A549 (cell line): ENCODE measurements at regions not wholly inside any gene's neighbourhood (a gene's known extent, or its start where the extent isn't known, plus 50 kb on each side); places are given as distances from the start of the nearest gene placed in this dataset.

ENCODE experiments used
- ATAC-seq, 2 experiments: fragments of 200-7000 bp in 1 of 2; fragments of >200 bp in 1 of 2; cut with Nextera tagmentation in 1 of 2; cut with Tn5 transposase in 1 of 2; 3 replicates each; pipeline versions ENCODE4 v1.8.0 to v1.9.1; 2018 to 2020; ENCODE audit warnings: mild to moderate bottlenecking in 1 of 2, moderate library complexity in 1 of 2
- CTCF ChIA-PET: fragments of 300-600 bp; sonication (Branson Sonifier 250); formaldehyde crosslinking; extraction: SDS; loops from one replicate; lab custom pipeline; 2021; ENCODE audit warnings: antibody characterized with exemption, inconsistent platforms; lab: Yijun Ruan, JAX
- POLR2A ChIA-PET: fragments of 350-600 bp; formaldehyde crosslinking; extraction: SDS; loops from one replicate; lab custom pipeline; 2021; ENCODE audit warnings: antibody characterized with exemption, inconsistent platforms; lab: Yijun Ruan, JAX
- DNase-seq, 2 experiments: peaks; one replicate each; pipeline versions ENCODE4 v3.0.0 to v3.0.0-alpha.2; 2011 to 2016; ENCODE audit warnings: low read depth in 1 of 2, low spot score in 1 of 2
- FAIRE-seq: peaks from 2 replicates; lab custom pipeline; 2011; peaks lifted over from hg19 to GRCh38; lab: Jason Lieb, UNC
- H3K27ac ChIP-seq, 2 experiments: fragments of >200 bp; sonication (Bioruptor Twin); formaldehyde crosslinking; 3 replicates each; pipeline ENCODE4 v1.5.1; 2016 to 2017
- H3K4me1 ChIP-seq: fragments of >200 bp; sonication (Bioruptor Twin); formaldehyde crosslinking; 3 replicates; pipeline ENCODE4 v1.6.1; 2016
- H3K4me2 ChIP-seq: fragments of >200 bp; sonication (Bioruptor Twin); formaldehyde crosslinking; 3 replicates; pipeline ENCODE4 v1.6.1; 2016
- H3K4me3 ChIP-seq: fragments of >200 bp; sonication (Bioruptor Twin); formaldehyde crosslinking; 3 replicates; pipeline ENCODE4 v1.5.1; 2016
- H3K9me3 ChIP-seq: fragments of >200 bp; sonication (Bioruptor Twin); formaldehyde crosslinking; 3 replicates; pipeline ENCODE4 v1.6.1; 2016
- BHLHE40 ChIP-seq: IDR thresholded peaks from 2 replicates; pipeline ENCODE4 v1.6.1; 2012; ENCODE audit warnings: low read depth, low read length, inconsistent platforms
- CBX8 ChIP-seq: fragments of 200-600 bp; sonication (generic); IDR thresholded peaks from 2 replicates; pipeline ENCODE4 v1.6.1; 2016
- CEBPB ChIP-seq, 2 experiments: fragments of >200 bp in 1 of 2; sonication (Bioruptor Twin) in 1 of 2; formaldehyde crosslinking in 1 of 2; IDR thresholded peaks; 2 replicates each; pipeline ENCODE4 v1.6.1; 2012 to 2016
- EHF ChIP-seq: fragments of 250-450 bp; sonication (Bioruptor Pico); IDR thresholded peaks from 2 replicates; pipeline ENCODE4 v1.5.0; 2020; ENCODE audit warnings: mild to moderate bottlenecking
- EP300 ChIP-seq, 2 experiments: fragments of >200 bp; sonication (Bioruptor Twin); formaldehyde crosslinking; IDR thresholded peaks; 2 replicates in 1 of 2; 3 replicates in 1 of 2; pipeline ENCODE4 v1.6.1; 2016 to 2017
- ESRRA ChIP-seq: fragments of 150-350 bp; IDR thresholded peaks from 2 replicates; pipeline ENCODE4 v1.6.1; 2014; ENCODE audit warnings: mild to moderate bottlenecking, low read length, borderline replicate concordance
- FOXS1 ChIP-seq: fragments of 250-450 bp; sonication (Bioruptor Pico); IDR thresholded peaks from 2 replicates; pipeline ENCODE4 v1.5.0; 2020; ENCODE audit warnings: mild to moderate bottlenecking, moderate library complexity
- GATA3 ChIP-seq: IDR thresholded peaks from 2 replicates; pipeline ENCODE4 v1.6.1; 2012; ENCODE audit warnings: borderline replicate concordance
- HDAC2 ChIP-seq: fragments of 200-600 bp; sonication (generic); IDR thresholded peaks from 2 replicates; pipeline ENCODE4 v1.6.1; 2016
- HOXA7 ChIP-seq: fragments of 250-450 bp; sonication (Bioruptor Pico); IDR thresholded peaks from 2 replicates; pipeline ENCODE4 v1.5.0; 2020; ENCODE audit warnings: mild to moderate bottlenecking, moderate library complexity
- HOXB13 ChIP-seq: fragments of 250-450 bp; sonication (Bioruptor Pico); IDR thresholded peaks from 2 replicates; pipeline ENCODE4 v1.5.0; 2020; ENCODE audit warnings: low read depth, mild to moderate bottlenecking, moderate library complexity
- JUN ChIP-seq, 2 experiments: fragments of >200 bp; sonication (Bioruptor Twin); formaldehyde crosslinking; IDR thresholded peaks; 2 replicates in 1 of 2; 3 replicates in 1 of 2; pipeline ENCODE4 v1.6.1; 2016 to 2017
- JUNB ChIP-seq: fragments of >200 bp; sonication (Bioruptor Twin); formaldehyde crosslinking; IDR thresholded peaks from 2 replicates; pipeline ENCODE4 v1.6.1; 2016
- KDM5A ChIP-seq: fragments of 200-600 bp; sonication (generic); IDR thresholded peaks from 2 replicates; pipeline ENCODE4 v1.6.1; 2016; ENCODE audit warnings: antibody characterized with exemption, mild to moderate bottlenecking
- NR3C1 ChIP-seq: fragments of >200 bp; sonication (Bioruptor Twin); formaldehyde crosslinking; IDR thresholded peaks from 3 replicates; pipeline ENCODE4 v1.6.1; 2017
- PHF8 ChIP-seq: fragments of 200-600 bp; sonication (generic); IDR thresholded peaks from 2 replicates; pipeline ENCODE4 v1.6.1; 2016; ENCODE audit warnings: low read depth, mild to moderate bottlenecking, antibody characterized with exemption, moderate library complexity, borderline replicate concordance
- POLR2AphosphoS2 ChIP-seq: conservative IDR thresholded peaks from 2 replicates; pipeline ENCODE4 v1.6.1; 2012; ENCODE audit warnings: low read length, improper control_type of control experiment, inconsistent platforms
- RAD21 ChIP-seq, 2 experiments: fragments of >200 bp in 1 of 2; sonication (Bioruptor Twin) in 1 of 2; formaldehyde crosslinking in 1 of 2; IDR thresholded peaks in 1 of 2; conservative IDR thresholded peaks in 1 of 2; 2 replicates in 1 of 2; 3 replicates in 1 of 2; pipeline ENCODE4 v1.6.1; 2012 to 2018; ENCODE audit warnings: inconsistent platforms in 1 of 2
- RCOR1 ChIP-seq: fragments of 150-350 bp; IDR thresholded peaks from 2 replicates; pipeline ENCODE4 v1.6.1; 2014; ENCODE audit warnings: antibody characterized with exemption, low read length, low read depth
- RFX5 ChIP-seq: fragments of 450-650 bp; IDR thresholded peaks from 2 replicates; pipeline ENCODE4 v1.7.1; 2014; ENCODE audit warnings: antibody characterized with exemption, mild to moderate bottlenecking, moderate library complexity
- SMC3 ChIP-seq: fragments of >200 bp; sonication (Bioruptor Twin); formaldehyde crosslinking; IDR thresholded peaks from 3 replicates; pipeline ENCODE4 v1.6.1; 2018; ENCODE audit warnings: inconsistent platforms
- SREBF2 ChIP-seq: fragments of 450-650 bp; IDR thresholded peaks from 2 replicates; pipeline ENCODE4 v1.6.1; 2014; ENCODE audit warnings: mild to moderate bottlenecking, moderate library complexity
- TFCP2L1 ChIP-seq: fragments of 250-450 bp; sonication (Bioruptor Pico); IDR thresholded peaks from 2 replicates; pipeline ENCODE4 v1.5.0; 2021; ENCODE audit warnings: mild to moderate bottlenecking
- ZC3H11A ChIP-seq: fragments of 450-650 bp; IDR thresholded peaks from 2 replicates; pipeline ENCODE4 v1.6.1; 2014; ENCODE audit warnings: antibody characterized with exemption, mild to moderate bottlenecking
- ZSCAN20 ChIP-seq: fragments of 250-450 bp; sonication (Bioruptor Pico); IDR thresholded peaks from 2 replicates; pipeline ENCODE4 v1.8.0; 2022; ENCODE audit warnings: mild to moderate bottlenecking, moderate library complexity
- WGBS: methylation state at CpG from one replicate; pipeline ENCODE4 v1.1.6; 2017; ENCODE audit errors: missing lambda C conversion rate; 5-methylcytosine and 5-hydroxymethylcytosine counted together
- TF ChIP-seq, protein P1 (sequence below): IDR thresholded peaks from 2 replicates; pipeline ENCODE4 v1.6.1; 2012
- TF ChIP-seq, protein P2 (sequence below): fragments of 150-350 bp; IDR thresholded peaks from 2 replicates; pipeline ENCODE4 v1.6.1; 2014; ENCODE audit warnings: low read depth, mild to moderate bottlenecking, low read length
- TF ChIP-seq, protein P3 (sequence below): fragments of 250-450 bp; sonication (Bioruptor Pico); IDR thresholded peaks from 2 replicates; pipeline ENCODE4 v1.5.0; 2020; ENCODE audit warnings: low read depth, mild to moderate bottlenecking, moderate library complexity
- TF ChIP-seq, protein P4 (sequence below): fragments of >200 bp; sonication (Bioruptor Twin); formaldehyde crosslinking; IDR thresholded peaks from 3 replicates; pipeline ENCODE4 v1.5.1; 2016

DNA sequence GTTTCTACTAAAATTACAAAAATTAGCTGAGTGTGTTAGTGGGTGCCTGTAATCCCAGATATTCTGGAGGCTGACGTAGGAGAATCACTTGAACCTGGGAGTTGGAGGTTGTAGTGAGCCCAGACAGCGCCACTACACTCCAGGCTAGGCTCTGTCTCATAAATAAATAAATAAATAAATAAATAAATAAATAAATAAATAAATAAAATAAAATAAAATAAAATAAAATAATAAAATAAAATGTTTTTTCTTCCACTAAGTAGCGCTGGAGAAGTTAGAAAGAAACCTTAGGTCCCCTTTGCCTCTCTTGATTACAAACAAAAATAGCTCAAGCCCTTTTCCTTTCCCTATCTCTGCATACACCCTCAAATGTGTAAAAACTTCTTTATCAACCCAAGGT lies 525.9 kb downstream of the IPMK start:
- no peak for DNase-seq
- no peak for ATAC-seq
- H3K27ac ChIP-seq = no peak overlapping the region
- CTCF ChIA-PET = no interaction called here
- TF ChIP-seq RCOR1 (no peak), ZC3H11A (peak; percentile 22; the same call in 1 of the 2 replicates)
- TF ChIP-seq, all 56 proteins: peak for 1
- no peak for FAIRE-seq
- Histone ChIP-seq H3K4me3 (no peak overlapping the region), H3K4me1 (no peaks in the 10 kb centered on the region), H3K4me2 (no peak overlapping the region), H3K9me3 (no peaks in the 10 kb centered on the region)
- POLR2A ChIA-PET = no interaction called here
- WGBS = 59% methylated on average over 3 of the region's 3 CpGs

DNA sequence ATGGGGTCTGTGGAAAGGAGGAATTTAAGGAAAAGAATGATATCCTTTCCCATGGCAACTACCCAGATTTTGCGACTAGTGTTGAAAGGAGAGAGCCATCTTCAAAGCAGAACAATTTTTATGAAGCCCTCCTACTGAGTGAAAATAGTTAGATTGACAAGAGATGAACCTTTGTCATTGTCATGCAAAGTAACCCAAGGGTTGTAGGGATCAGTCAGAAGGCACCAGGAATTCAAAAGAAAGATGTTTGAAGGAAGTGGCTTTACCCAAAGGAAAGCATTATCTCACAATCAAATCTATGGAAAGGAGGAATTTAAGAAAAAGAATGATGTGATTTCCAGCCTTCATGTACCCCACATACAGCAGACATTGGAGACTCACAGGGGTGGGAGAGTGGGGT lies 544.4 kb downstream of the IPMK start:
- ATAC-seq (no peak), FAIRE-seq (no peak), DNase-seq (no peak)
- no peaks in the 10 kb centered on the region for H3K9me3 ChIP-seq
- H3K4me1 ChIP-seq = no peaks in the 10 kb centered on the region
- TF ChIP-seq BHLHE40 = no peak
- no peak for TF ChIP-seq HDAC2
- TF ChIP-seq JUNB = no peak
- TF ChIP-seq, protein P1, sequence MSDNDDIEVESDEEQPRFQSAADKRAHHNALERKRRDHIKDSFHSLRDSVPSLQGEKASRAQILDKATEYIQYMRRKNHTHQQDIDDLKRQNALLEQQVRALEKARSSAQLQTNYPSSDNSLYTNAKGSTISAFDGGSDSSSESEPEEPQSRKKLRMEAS = no peak
- no peak for TF ChIP-seq CBX8
- no peak for TF ChIP-seq EP300 (IDR thresholded peaks at IDR 0.05)
- TF ChIP-seq ZSCAN20 (CRISPR knock-in tag) = no peak
- TF ChIP-seq GATA3 = no peak
- no peak for TF ChIP-seq ESRRA
- TF ChIP-seq HOXA7 (CRISPR knock-in tag) = no peak
- no peak for TF ChIP-seq PHF8
- TF ChIP-seq EHF (CRISPR knock-in tag) = no peak
- TF ChIP-seq, protein P2, sequence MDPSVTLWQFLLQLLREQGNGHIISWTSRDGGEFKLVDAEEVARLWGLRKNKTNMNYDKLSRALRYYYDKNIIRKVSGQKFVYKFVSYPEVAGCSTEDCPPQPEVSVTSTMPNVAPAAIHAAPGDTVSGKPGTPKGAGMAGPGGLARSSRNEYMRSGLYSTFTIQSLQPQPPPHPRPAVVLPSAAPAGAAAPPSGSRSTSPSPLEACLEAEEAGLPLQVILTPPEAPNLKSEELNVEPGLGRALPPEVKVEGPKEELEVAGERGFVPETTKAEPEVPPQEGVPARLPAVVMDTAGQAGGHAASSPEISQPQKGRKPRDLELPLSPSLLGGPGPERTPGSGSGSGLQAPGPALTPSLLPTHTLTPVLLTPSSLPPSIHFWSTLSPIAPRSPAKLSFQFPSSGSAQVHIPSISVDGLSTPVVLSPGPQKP = no peak
- WGBS = 86% methylated on average over 1 of the region's 1 CpG
- ChIA-PET CTCF (no interaction called here), POLR2A (no interaction called here)
- H3K27ac ChIP-seq = no peak overlapping the region
- no peak overlapping the region for H3K4me3 ChIP-seq
- H3K4me2 ChIP-seq = no peak overlapping the region

DNA sequence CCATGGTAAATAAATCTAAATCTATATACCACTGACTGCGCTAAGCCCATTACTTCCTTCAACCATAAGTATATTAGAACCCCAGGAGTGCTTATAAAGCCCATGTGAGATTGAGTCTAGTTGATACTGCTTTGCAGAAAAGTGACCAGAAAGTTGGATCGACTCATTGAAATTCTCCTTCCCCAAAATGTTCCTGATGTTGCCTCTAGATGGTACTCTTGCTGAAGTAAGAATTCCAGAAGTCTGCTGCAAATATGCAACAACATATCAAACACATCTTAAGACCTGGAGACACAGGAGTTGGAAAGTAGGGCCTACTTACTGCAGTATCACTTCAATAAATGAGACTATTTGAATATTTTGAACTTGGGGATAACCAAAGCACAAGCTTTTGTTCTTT lies 550.8 kb downstream of the IPMK start:
- Histone ChIP-seq H3K4me1 (no peaks in the 10 kb centered on the region), H3K4me2 (no peak overlapping the region), H3K9me3 (no peaks in the 10 kb centered on the region), H3K27ac (no peak overlapping the region), H3K4me3 (no peak overlapping the region)
- ATAC-seq = peak in 1 of 2 experiments; percentile 48; a peak in 3 of 6 replicates
- ChIA-PET POLR2A (no interaction called here), CTCF (interaction anchor here (0.7 to 2.6 kb wide), 17 partner anchors 17 to 436 kb away, joined by 3 to 28 read pairs (median 4); no protein-coding TSS in a partner anchor)
- DNase-seq = peak in 1 of 2 experiments; percentile 54
- no peak for TF ChIP-seq ZSCAN20 (CRISPR knock-in tag)
- no peak for TF ChIP-seq PHF8
- TF ChIP-seq RFX5 = no peak
- no peak for TF ChIP-seq ESRRA
- TF ChIP-seq HOXB13 (CRISPR knock-in tag) = no peak
- TF ChIP-seq KDM5A = no peak
- TF ChIP-seq JUN (IDR thresholded peaks at IDR 0.05) = no peak
- peak; percentile 70 for TF ChIP-seq SMC3
- TF ChIP-seq RCOR1 = no peak
- TF ChIP-seq NR3C1 = no peak
- no peak for TF ChIP-seq POLR2AphosphoS2
- TF ChIP-seq, protein P3, sequence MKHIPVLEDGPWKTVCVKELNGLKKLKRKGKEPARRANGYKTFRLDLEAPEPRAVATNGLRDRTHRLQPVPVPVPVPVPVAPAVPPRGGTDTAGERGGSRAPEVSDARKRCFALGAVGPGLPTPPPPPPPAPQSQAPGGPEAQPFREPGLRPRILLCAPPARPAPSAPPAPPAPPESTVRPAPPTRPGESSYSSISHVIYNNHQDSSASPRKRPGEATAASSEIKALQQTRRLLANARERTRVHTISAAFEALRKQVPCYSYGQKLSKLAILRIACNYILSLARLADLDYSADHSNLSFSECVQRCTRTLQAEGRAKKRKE (CRISPR knock-in tag) = no peak
- no peak for TF ChIP-seq FOXS1 (CRISPR knock-in tag)
- TF ChIP-seq GATA3 = no peak
- TF ChIP-seq CEBPB (IDR thresholded peaks at IDR 0.05) = no peak
- TF ChIP-seq RAD21 (conservative IDR thresholded peaks at IDR 0.05 in 1 of 2, IDR thresholded peaks at IDR 0.05 in 1 of 2) = peak; percentile 67 to 74
- TF ChIP-seq TFCP2L1 = no peak
- TF ChIP-seq SREBF2 = no peak
- TF ChIP-seq, protein P4, sequence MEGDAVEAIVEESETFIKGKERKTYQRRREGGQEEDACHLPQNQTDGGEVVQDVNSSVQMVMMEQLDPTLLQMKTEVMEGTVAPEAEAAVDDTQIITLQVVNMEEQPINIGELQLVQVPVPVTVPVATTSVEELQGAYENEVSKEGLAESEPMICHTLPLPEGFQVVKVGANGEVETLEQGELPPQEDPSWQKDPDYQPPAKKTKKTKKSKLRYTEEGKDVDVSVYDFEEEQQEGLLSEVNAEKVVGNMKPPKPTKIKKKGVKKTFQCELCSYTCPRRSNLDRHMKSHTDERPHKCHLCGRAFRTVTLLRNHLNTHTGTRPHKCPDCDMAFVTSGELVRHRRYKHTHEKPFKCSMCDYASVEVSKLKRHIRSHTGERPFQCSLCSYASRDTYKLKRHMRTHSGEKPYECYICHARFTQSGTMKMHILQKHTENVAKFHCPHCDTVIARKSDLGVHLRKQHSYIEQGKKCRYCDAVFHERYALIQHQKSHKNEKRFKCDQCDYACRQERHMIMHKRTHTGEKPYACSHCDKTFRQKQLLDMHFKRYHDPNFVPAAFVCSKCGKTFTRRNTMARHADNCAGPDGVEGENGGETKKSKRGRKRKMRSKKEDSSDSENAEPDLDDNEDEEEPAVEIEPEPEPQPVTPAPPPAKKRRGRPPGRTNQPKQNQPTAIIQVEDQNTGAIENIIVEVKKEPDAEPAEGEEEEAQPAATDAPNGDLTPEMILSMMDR = peak; percentile 61
- peak; percentile 56 for FAIRE-seq
- 43% methylated on average over 2 of the region's 2 CpGs for WGBS
